Small intestine (tissue), 7 donors: ENCODE measurements at regions not wholly inside any gene's neighbourhood (a gene's known extent, or its start where the extent isn't known, plus 50 kb on each side); places are given as distances from the start of the nearest gene placed in this dataset.

Source experiments
- DNase-seq, 2 donors: peaks; one replicate each; pipeline versions ENCODE4 v3.0.0 to v3.0.0-alpha.2; 2013
- FAIRE-seq: peaks from 2 replicates; lab custom pipeline; 2012; peaks lifted over from hg19 to GRCh38; lab: Jason Lieb, UNC
- H3K27ac ChIP-seq, 3 donors: one replicate each; pipeline ENCODE4 v1.5.1; 2013; ENCODE audit warnings: low read length in 2 of 3, mild to moderate bottlenecking in 2 of 3, control low read depth in 1 of 3, inconsistent platforms in 1 of 3, low read depth in 1 of 3, moderate library complexity in 1 of 3
- H3K27me3 ChIP-seq, 3 donors: one replicate each; pipeline ENCODE4 v1.6.1; 2013; ENCODE audit warnings: low read length in 3 of 3, inconsistent platforms in 1 of 3; ENCODE audit not compliant: control insufficient read depth in 3 of 3, insufficient read depth in 3 of 3
- H3K36me3 ChIP-seq, 3 donors: one replicate each; pipeline ENCODE4 v1.6.1; 2013; ENCODE audit warnings: low read length in 3 of 3, inconsistent platforms in 1 of 3, low read depth in 1 of 3, mild to moderate bottlenecking in 1 of 3, moderate library complexity in 1 of 3; ENCODE audit not compliant: control insufficient read depth in 3 of 3, insufficient read depth in 2 of 3
- H3K4me1 ChIP-seq, 3 donors: one replicate each; pipeline ENCODE4 v1.6.1; 2013; ENCODE audit warnings: low read length in 2 of 3, inconsistent platforms in 1 of 3, low read depth in 1 of 3, mild to moderate bottlenecking in 1 of 3, moderate library complexity in 1 of 3; ENCODE audit not compliant: control insufficient read depth in 3 of 3, insufficient read depth in 2 of 3
- H3K4me3 ChIP-seq, 3 donors: one replicate each; pipeline ENCODE4 v1.5.1; 2013; ENCODE audit warnings: low read length in 3 of 3, control low read depth in 1 of 3, inconsistent platforms in 1 of 3, low read depth in 1 of 3, mild to moderate bottlenecking in 1 of 3, moderate library complexity in 1 of 3
- H3K9me3 ChIP-seq, 2 donors: one replicate each; pipeline ENCODE4 v1.6.1; 2013; ENCODE audit warnings: low read depth in 1 of 2, low read length in 1 of 2; ENCODE audit not compliant: control insufficient read depth in 2 of 2, insufficient read depth in 1 of 2
- WGBS, 3 donors: extraction: QIAGEN DNeasy Blood & Tissue Kit; methylation state at CpG; one replicate each; pipeline ENCODE4 v1.1.7; 2013; 5-methylcytosine and 5-hydroxymethylcytosine counted together
- donor health status: healthy with polysubstance abuse.
- donor health status: control.
- donor health status: control.
- donor health status: Bipolar disorder and iron deficiency.
- donor health status: healthy.

GRCh38 chr12:24714237-24714636, 234.7 kb downstream of the BCAT1 start:
- no peaks in the 10 kb centered on the region for H3K27me3 ChIP-seq
- H3K9me3 ChIP-seq = no peaks in the 10 kb centered on the region
- H3K4me1 ChIP-seq = no peaks in the 10 kb centered on the region
- FAIRE-seq (no peak), DNase-seq (no peak)
- H3K27ac ChIP-seq = no peak overlapping the region
- 88 to 93% (median 90%) methylated on average over 13 of the region's 13 CpGs for WGBS, 3 donors
- H3K4me3 ChIP-seq = no peak overlapping the region
- H3K36me3 ChIP-seq = no peaks in the 10 kb centered on the region

- H3K9me3 ChIP-seq = no peaks in the 10 kb centered on the region
- no peak overlapping the region for H3K4me3 ChIP-seq
- 90 to 94% (median 93%) methylated on average over 6 of the region's 6 CpGs for WGBS, 3 donors
- FAIRE-seq = no peak
- H3K27ac ChIP-seq = no peak overlapping the region
- no peak for DNase-seq
- no peaks in the 10 kb centered on the region for H3K27me3 ChIP-seq
- no peaks in the 10 kb centered on the region for H3K36me3 ChIP-seq
- H3K4me1 ChIP-seq = no peaks in the 10 kb centered on the region
Measured at GRCh38 chr12:24711056-24712008, 237.6 kb downstream of the BCAT1 start.

GRCh38 chr12:24709216-24709615, 239.7 kb downstream of the BCAT1 start:
- 46 to 70% (median 50%) methylated on average over 2 of the region's 2 CpGs for WGBS, 3 donors
- Histone ChIP-seq H3K27me3 (no peaks in the 10 kb centered on the region), H3K4me1 (no peaks in the 10 kb centered on the region), H3K27ac (no peak overlapping the region), H3K9me3 (no peaks in the 10 kb centered on the region), H3K36me3 (no peaks in the 10 kb centered on the region), H3K4me3 (no peak overlapping the region)
- DNase-seq (no peak), FAIRE-seq (no peak)

GRCh38 chr12:24708718-24709117, 240.2 kb downstream of the BCAT1 start:
- Histone ChIP-seq H3K36me3 (no peaks in the 10 kb centered on the region), H3K4me3 (no peak overlapping the region), H3K27ac (no peak overlapping the region), H3K27me3 (no peaks in the 10 kb centered on the region), H3K9me3 (no peaks in the 10 kb centered on the region), H3K4me1 (no peaks in the 10 kb centered on the region)
- FAIRE-seq (no peak), DNase-seq (no peak)
- WGBS, 3 donors = 41 to 54% (median 41%) methylated on average over 2 of the region's 2 CpGs

- WGBS, 3 donors = 0 to 33% (median 28%) methylated on average over 1 of the region's 1 CpG
Measured at GRCh38 chr12:24708043-24708442, 240.9 kb downstream of the BCAT1 start.

GRCh38 chr12:24707334-24707733, 241.6 kb downstream of the BCAT1 start:
- Histone ChIP-seq H3K27ac (no peak overlapping the region), H3K36me3 (no peaks in the 10 kb centered on the region), H3K4me1 (no peaks in the 10 kb centered on the region), H3K27me3 (no peaks in the 10 kb centered on the region), H3K4me3 (no peak overlapping the region), H3K9me3 (no peaks in the 10 kb centered on the region)
- whole genome bisulfite sequencing, 3 donors = 50 to 84% (median 75%) methylated on average over 1 of the region's 1 CpG
- no peak for FAIRE-seq
- no peak for DNase-seq

More at GRCh38 chr12:24708043-24708442, 240.9 kb downstream of the BCAT1 start:
- DNase-seq (no peak), FAIRE-seq (no peak)
- no peaks in the 10 kb centered on the region for H3K36me3 ChIP-seq
- no peaks in the 10 kb centered on the region for H3K4me1 ChIP-seq
- H3K27ac ChIP-seq = no peak overlapping the region
- no peak overlapping the region for H3K4me3 ChIP-seq
- no peaks in the 10 kb centered on the region for H3K9me3 ChIP-seq
- H3K27me3 ChIP-seq = no peaks in the 10 kb centered on the region

- no peak for DNase-seq
- no peak overlapping the region for H3K4me3 ChIP-seq
- no peaks in the 10 kb centered on the region for H3K36me3 ChIP-seq
- no peaks in the 10 kb centered on the region for H3K9me3 ChIP-seq
- no peaks in the 10 kb centered on the region for H3K27me3 ChIP-seq
- no peak overlapping the region for H3K27ac ChIP-seq
- no peaks in the 10 kb centered on the region for H3K4me1 ChIP-seq
- WGBS, 3 donors = 46 to 58% (median 49%) methylated on average over 4 of the region's 4 CpGs
- FAIRE-seq = no peak
Measured at GRCh38 chr12:24705741-24706358, 243.1 kb downstream of the BCAT1 start.

- 35 to 55% (median 44%) methylated on average over 2 of the region's 2 CpGs for WGBS, 3 donors
Measured at GRCh38 chr12:24705216-24705615, 243.7 kb downstream of the BCAT1 start.

More at GRCh38 chr12:24705216-24705615, 243.7 kb downstream of the BCAT1 start:
- Histone ChIP-seq H3K27me3 (no peaks in the 10 kb centered on the region), H3K36me3 (no peaks in the 10 kb centered on the region), H3K4me3 (no peak overlapping the region), H3K27ac (peak overlapping the region in 1 of 3 donors; percentile 52), H3K9me3 (no peaks in the 10 kb centered on the region), H3K4me1 (no peaks in the 10 kb centered on the region)
- no peak for FAIRE-seq
- DNase-seq = no peak
